WTC11 (cell line): ENCODE measurements at regions not wholly inside any gene's neighbourhood (a gene's known extent, or its start where the extent isn't known, plus 50 kb on each side); places are given as distances from the start of the nearest gene placed in this dataset.
"Not testable (repeated sequence)": the region's sequence is repeated elsewhere in the genome, so short reads cannot be mapped to it uniquely, and the experiment has no call there.

Experiments used
- ATAC-seq: fragments of 200-7000 bp; cut with Tn5 transposase; 2 replicates; pipeline ENCODE4 v1.10.0; 2021; ENCODE audit warnings: mild to moderate bottlenecking, moderate library complexity
- CTCF ChIA-PET: fragments of 300-600 bp; sonication (Branson Sonifier 250); formaldehyde crosslinking; loops from one replicate; lab custom pipeline; 2021; ENCODE audit warnings: antibody characterized with exemption; lab: Charles Lee
- POLR2A ChIA-PET: fragments of 350-600 bp; sonication (Branson Sonifier 250); formaldehyde crosslinking; loops from one replicate; lab custom pipeline; 2021; ENCODE audit warnings: antibody characterized with exemption; lab: Charles Lee
- DNase-seq: peaks from one replicate; pipeline ENCODE4 v3.0.0; 2021; ENCODE audit warnings: low spot score
- H3K27ac Mint-ChIP-seq: 2 replicates; pipeline ENCODE4 v1.8.0; 2021; ENCODE audit warnings: mixed read lengths
- H3K27me3 Mint-ChIP-seq: 2 replicates; pipeline ENCODE4 v1.8.0; 2021; ENCODE audit warnings: low read depth, mild to moderate bottlenecking, moderate library complexity, mixed read lengths
- H3K36me3 Mint-ChIP-seq: 2 replicates; pipeline ENCODE4 v1.8.0; 2021; ENCODE audit warnings: mixed read lengths
- H3K4me1 Mint-ChIP-seq: 2 replicates; pipeline ENCODE4 v1.8.0; 2022; ENCODE audit warnings: mixed read lengths
- H3K4me3 Mint-ChIP-seq: 2 replicates; pipeline ENCODE4 v1.8.0; 2021; ENCODE audit warnings: mild to moderate bottlenecking, moderate library complexity, mixed read lengths
- H3K9me3 Mint-ChIP-seq: 2 replicates; pipeline ENCODE4 v1.8.0; 2021; ENCODE audit warnings: mixed read lengths
- ATF6 ChIP-seq: sonication (generic); formaldehyde crosslinking; IDR thresholded peaks from 2 replicates; pipeline ENCODE4 v1.8.1; 2023; ENCODE audit warnings: mild to moderate bottlenecking, missing genetic modification reagents
- CREB1 ChIP-seq: sonication (generic); formaldehyde crosslinking; IDR thresholded peaks from 2 replicates; pipeline ENCODE4 v1.8.0; 2023; ENCODE audit warnings: mild to moderate bottlenecking, missing genetic modification reagents
- FOXP4 ChIP-seq: sonication (generic); formaldehyde crosslinking; IDR thresholded peaks from 2 replicates; pipeline ENCODE4 v1.8.0; 2022; ENCODE audit warnings: mild to moderate bottlenecking, missing genetic modification reagents
- HMGA2 ChIP-seq: fragments of 250-450 bp; sonication (Bioruptor Pico); IDR thresholded peaks from 2 replicates; pipeline ENCODE4 v1.4.0; 2021; ENCODE audit warnings: mild to moderate bottlenecking, moderate library complexity
- JUN ChIP-seq: sonication (generic); formaldehyde crosslinking; IDR thresholded peaks from 2 replicates; pipeline ENCODE4 v1.8.0; 2023; ENCODE audit warnings: mild to moderate bottlenecking, missing genetic modification reagents
- KAT7 ChIP-seq: sonication (generic); formaldehyde crosslinking; IDR thresholded peaks from 2 replicates; pipeline ENCODE4 v1.8.1; 2023; ENCODE audit warnings: missing genetic modification reagents, mild to moderate bottlenecking, borderline replicate concordance
- MXD4 ChIP-seq: fragments of 250-450 bp; sonication (Bioruptor Pico); IDR thresholded peaks from 2 replicates; pipeline ENCODE4 v1.8.0; 2021; ENCODE audit warnings: mild to moderate bottlenecking, moderate library complexity, borderline replicate concordance
- NFE2L1 ChIP-seq: sonication (generic); formaldehyde crosslinking; IDR thresholded peaks from 2 replicates; pipeline ENCODE4 v1.8.1; 2023; ENCODE audit warnings: missing genetic modification reagents
- OVOL2 ChIP-seq: fragments of 250-450 bp; sonication (Bioruptor Pico); IDR thresholded peaks from 2 replicates; pipeline ENCODE4 v1.9.0; 2021; ENCODE audit warnings: mild to moderate bottlenecking, borderline replicate concordance
- RELA ChIP-seq: sonication (generic); formaldehyde crosslinking; IDR thresholded peaks from 2 replicates; pipeline ENCODE4 v1.8.1; 2022; ENCODE audit warnings: missing genetic modification reagents, mild to moderate bottlenecking, borderline replicate concordance
- TEAD4 ChIP-seq: sonication (generic); formaldehyde crosslinking; IDR thresholded peaks from 2 replicates; pipeline ENCODE4 v1.8.0; 2022; ENCODE audit warnings: mild to moderate bottlenecking, missing genetic modification reagents
- TP53 ChIP-seq: sonication (generic); formaldehyde crosslinking; IDR thresholded peaks from 2 replicates; pipeline ENCODE4 v1.8.1; 2023; ENCODE audit warnings: mild to moderate bottlenecking, missing genetic modification reagents
- ZNF138 ChIP-seq: sonication (generic); formaldehyde crosslinking; conservative IDR thresholded peaks from 2 replicates; pipeline ENCODE4 v1.8.1; 2022; ENCODE audit warnings: mild to moderate bottlenecking, moderate library complexity, missing genetic modification reagents
- ZNF219 ChIP-seq: sonication (generic); formaldehyde crosslinking; IDR thresholded peaks from 2 replicates; pipeline ENCODE4 v1.8.0; 2023; ENCODE audit warnings: missing genetic modification reagents, mild to moderate bottlenecking, borderline replicate concordance
- ZNF396 ChIP-seq: fragments of 250-450 bp; sonication (Bioruptor Pico); IDR thresholded peaks from 2 replicates; pipeline ENCODE4 v1.8.0; 2021; ENCODE audit warnings: mild to moderate bottlenecking, moderate library complexity, borderline replicate concordance
- ZNF423 ChIP-seq: fragments of 250-450 bp; sonication (Bioruptor Pico); IDR thresholded peaks from 2 replicates; pipeline ENCODE4 v2.1.2; 2022; ENCODE audit warnings: mild to moderate bottlenecking, moderate library complexity
- TF ChIP-seq, protein P1 (sequence below): sonication (generic); formaldehyde crosslinking; IDR thresholded peaks from 2 replicates; pipeline ENCODE4 v1.8.0; 2023; ENCODE audit warnings: missing genetic modification reagents, mild to moderate bottlenecking, borderline replicate concordance
- TF ChIP-seq, protein P2 (sequence below): sonication (generic); formaldehyde crosslinking; conservative IDR thresholded peaks from 2 replicates; pipeline ENCODE4 v1.8.1; 2022; ENCODE audit warnings: mild to moderate bottlenecking, missing genetic modification reagents

GRCh38 chr10:28769091-28769604 lies 91.8 kb downstream of the BAMBI start:
- no peak overlapping the region for H3K27ac Mint-ChIP-seq
- peaks cover 11% of the 10 kb centered on the region for H3K36me3 Mint-ChIP-seq
- H3K4me3 Mint-ChIP-seq, result no peak overlapping the region
- TF ChIP-seq RELA (CRISPR knock-in tag) (no peak), JUN (CRISPR knock-in tag) (no peak), MXD4 (CRISPR knock-in tag) (no peak), ATF6 (CRISPR knock-in tag) (no peak), FOXP4 (no peak), KAT7 (CRISPR knock-in tag) (no peak), TP53 (CRISPR knock-in tag) (no peak), OVOL2 (CRISPR knock-in tag) (no peak), CREB1 (no peak), TEAD4 (no peak), NFE2L1 (CRISPR knock-in tag) (no peak), HMGA2 (CRISPR knock-in tag) (no peak), ZNF396 (CRISPR knock-in tag) (no peak), ZNF423 (CRISPR knock-in tag) (no peak), ZNF219 (no peak), ZNF138 (CRISPR knock-in tag) (no peak)
- TF ChIP-seq, protein P1, sequence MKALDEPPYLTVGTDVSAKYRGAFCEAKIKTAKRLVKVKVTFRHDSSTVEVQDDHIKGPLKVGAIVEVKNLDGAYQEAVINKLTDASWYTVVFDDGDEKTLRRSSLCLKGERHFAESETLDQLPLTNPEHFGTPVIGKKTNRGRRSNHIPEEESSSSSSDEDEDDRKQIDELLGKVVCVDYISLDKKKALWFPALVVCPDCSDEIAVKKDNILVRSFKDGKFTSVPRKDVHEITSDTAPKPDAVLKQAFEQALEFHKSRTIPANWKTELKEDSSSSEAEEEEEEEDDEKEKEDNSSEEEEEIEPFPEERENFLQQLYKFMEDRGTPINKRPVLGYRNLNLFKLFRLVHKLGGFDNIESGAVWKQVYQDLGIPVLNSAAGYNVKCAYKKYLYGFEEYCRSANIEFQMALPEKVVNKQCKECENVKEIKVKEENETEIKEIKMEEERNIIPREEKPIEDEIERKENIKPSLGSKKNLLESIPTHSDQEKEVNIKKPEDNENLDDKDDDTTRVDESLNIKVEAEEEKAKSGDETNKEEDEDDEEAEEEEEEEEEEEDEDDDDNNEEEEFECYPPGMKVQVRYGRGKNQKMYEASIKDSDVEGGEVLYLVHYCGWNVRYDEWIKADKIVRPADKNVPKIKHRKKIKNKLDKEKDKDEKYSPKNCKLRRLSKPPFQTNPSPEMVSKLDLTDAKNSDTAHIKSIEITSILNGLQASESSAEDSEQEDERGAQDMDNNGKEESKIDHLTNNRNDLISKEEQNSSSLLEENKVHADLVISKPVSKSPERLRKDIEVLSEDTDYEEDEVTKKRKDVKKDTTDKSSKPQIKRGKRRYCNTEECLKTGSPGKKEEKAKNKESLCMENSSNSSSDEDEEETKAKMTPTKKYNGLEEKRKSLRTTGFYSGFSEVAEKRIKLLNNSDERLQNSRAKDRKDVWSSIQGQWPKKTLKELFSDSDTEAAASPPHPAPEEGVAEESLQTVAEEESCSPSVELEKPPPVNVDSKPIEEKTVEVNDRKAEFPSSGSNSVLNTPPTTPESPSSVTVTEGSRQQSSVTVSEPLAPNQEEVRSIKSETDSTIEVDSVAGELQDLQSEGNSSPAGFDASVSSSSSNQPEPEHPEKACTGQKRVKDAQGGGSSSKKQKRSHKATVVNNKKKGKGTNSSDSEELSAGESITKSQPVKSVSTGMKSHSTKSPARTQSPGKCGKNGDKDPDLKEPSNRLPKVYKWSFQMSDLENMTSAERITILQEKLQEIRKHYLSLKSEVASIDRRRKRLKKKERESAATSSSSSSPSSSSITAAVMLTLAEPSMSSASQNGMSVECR (CRISPR knock-in tag), result no peak
- TF ChIP-seq, protein P2, sequence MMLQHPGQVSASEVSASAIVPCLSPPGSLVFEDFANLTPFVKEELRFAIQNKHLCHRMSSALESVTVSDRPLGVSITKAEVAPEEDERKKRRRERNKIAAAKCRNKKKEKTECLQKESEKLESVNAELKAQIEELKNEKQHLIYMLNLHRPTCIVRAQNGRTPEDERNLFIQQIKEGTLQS (CRISPR knock-in tag), result no peak
- peaks cover 8% of the 10 kb centered on the region for H3K4me1 Mint-ChIP-seq
- H3K9me3 Mint-ChIP-seq, result peaks cover 8% of the 10 kb centered on the region
- ChIA-PET POLR2A (no interaction called here), CTCF (interaction anchor here (1.1 to 1.4 kb wide), 3 partner anchors 21 to 536 kb away, joined by 4 read pairs; no protein-coding TSS in a partner anchor)
- DNase-seq (no peak), ATAC-seq (no peak)
- peaks cover 2% of the 10 kb centered on the region; the same call in 1 of the 2 replicates for H3K27me3 Mint-ChIP-seq

DNA sequence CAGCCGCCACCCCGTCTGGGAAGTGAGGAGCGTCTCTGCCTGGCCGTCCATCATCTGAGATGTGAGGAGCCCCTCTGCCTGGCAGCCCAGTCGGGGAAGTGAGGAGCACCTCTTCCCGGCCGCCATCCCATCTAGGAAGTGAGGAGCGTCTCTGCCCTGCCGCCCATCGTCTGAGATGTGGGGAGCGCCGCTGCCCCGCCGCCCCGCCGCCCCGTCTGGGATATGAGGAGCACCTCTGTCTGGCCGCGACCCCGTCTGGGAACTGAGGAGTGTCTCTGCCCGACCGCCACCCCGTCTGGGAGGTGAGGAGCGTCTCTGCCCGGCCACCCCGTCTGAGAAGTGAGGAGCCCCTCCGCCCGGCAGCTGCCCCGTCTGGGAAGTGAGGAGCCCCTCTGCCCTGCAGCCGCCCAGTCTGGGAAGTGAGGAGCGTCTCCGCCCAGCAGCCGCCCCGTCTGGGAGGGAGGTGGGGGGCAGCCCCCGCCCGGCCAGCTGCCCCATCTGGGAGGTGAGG lies 94.3 kb downstream of the BAMBI start:
- CTCF ChIA-PET, ATAC-seq, H3K4me3 Mint-ChIP-seq, POLR2A ChIA-PET, DNase-seq, H3K27me3 Mint-ChIP-seq, H3K4me1 Mint-ChIP-seq, H3K27ac Mint-ChIP-seq, H3K9me3 Mint-ChIP-seq: not testable (repeated sequence)
- peaks cover 11% of the 10 kb centered on the region for H3K36me3 Mint-ChIP-seq
